HL-60 (cell line): ENCODE measurements at regions not wholly inside any gene's neighbourhood (a gene's known extent, or its start where the extent isn't known, plus 50 kb on each side); places are given as distances from the start of the nearest gene placed in this dataset.

ENCODE experiments used
- DNase-seq, 2 experiments: peaks; one replicate each; pipeline ENCODE4 v3.0.0-alpha.2; 2010 to 2020; ENCODE audit warnings: low read depth in 1 of 2, low spot score in 1 of 2
- H3K27ac ChIP-seq: fragments of 250-450 bp; sonication (Bioruptor Pico); replicated peaks from 2 replicates; pipeline ENCODE4 v1.5.1; 2020; ENCODE audit warnings: mild to moderate bottlenecking, moderate library complexity
- H3K27me3 ChIP-seq: fragments of 250-450 bp; sonication (Bioruptor Pico); 2 replicates; pipeline ENCODE4 v1.5.1; 2021; ENCODE audit warnings: mild to moderate bottlenecking, moderate library complexity; ENCODE audit not compliant: insufficient read depth, poor library complexity, severe bottlenecking
- H3K4me3 ChIP-seq: replicated peaks from 2 replicates; pipeline ENCODE4 v1.5.1; 2011; ENCODE audit warnings: mild to moderate bottlenecking, control low read depth, low read length; ENCODE audit not compliant: insufficient read depth
- CTCF ChIP-seq: IDR thresholded peaks from one replicate; pipeline ENCODE4 v1.5.1; 2011; ENCODE audit warnings: low read length, control low read depth, inconsistent platforms; ENCODE audit not compliant: insufficient read depth
- GABPA ChIP-seq: IDR thresholded peaks from 2 replicates; pipeline ENCODE4 v1.6.1; 2012; ENCODE audit warnings: low read depth
- POLR2AphosphoS5 ChIP-seq: IDR thresholded peaks from 2 replicates; pipeline ENCODE4 v1.6.1; 2012; ENCODE audit warnings: low read depth
- REST ChIP-seq: IDR thresholded peaks from 2 replicates; pipeline ENCODE4 v1.6.1; 2012; ENCODE audit warnings: low read depth; ENCODE audit not compliant: insufficient replicate concordance
- SPI1 ChIP-seq: IDR thresholded peaks from 2 replicates; pipeline ENCODE4 v1.6.1; 2012; ENCODE audit warnings: low read depth, mild to moderate bottlenecking, borderline replicate concordance

DNA sequence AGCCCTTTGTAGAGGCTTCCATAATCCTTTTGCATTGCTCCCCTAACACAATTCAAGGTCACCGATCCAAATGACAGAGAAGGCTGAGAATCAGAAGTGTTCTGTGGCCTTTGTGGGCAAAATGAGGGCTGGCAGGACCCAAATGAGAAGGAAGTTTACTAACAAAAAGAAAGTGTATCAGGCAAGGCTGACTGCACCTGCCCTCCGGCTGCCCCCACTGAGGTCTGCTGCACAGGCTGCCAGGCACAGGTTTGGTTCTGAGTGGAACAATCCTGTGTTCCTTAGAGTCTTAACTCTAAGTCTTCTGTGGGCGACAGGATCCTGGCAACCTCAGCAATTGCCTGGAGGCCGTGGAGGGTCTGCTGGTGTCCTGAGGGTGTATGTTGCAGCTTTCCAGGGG lies 568.5 kb downstream of the CMPK2 start:
- no peak for TF ChIP-seq CTCF
- no peak for TF ChIP-seq GABPA
- no peak for TF ChIP-seq POLR2AphosphoS5
- TF ChIP-seq REST, result no peak
- no peak for TF ChIP-seq SPI1
- DNase-seq, result no peak
- no peak overlapping the region for H3K27ac ChIP-seq
- no peaks in the 10 kb centered on the region for H3K27me3 ChIP-seq
- H3K4me3 ChIP-seq, result no peak overlapping the region

GRCh38 chr2:6301426-6301825 lies 564.3 kb downstream of the CMPK2 start:
- TF ChIP-seq REST (no peak), CTCF (no peak), SPI1 (no peak), POLR2AphosphoS5 (no peak), GABPA (no peak)
- DNase-seq, result no peak
- Histone ChIP-seq H3K27me3 (peaks cover 2% of the 10 kb centered on the region), H3K27ac (no peak overlapping the region), H3K4me3 (no peak overlapping the region)

GRCh38 chr2:6308986-6309385 lies 556.7 kb downstream of the CMPK2 start:
- no peak overlapping the region for H3K27ac ChIP-seq
- peaks cover 5% of the 10 kb centered on the region for H3K27me3 ChIP-seq
- H3K4me3 ChIP-seq, result no peak overlapping the region
- TF ChIP-seq CTCF, result no peak
- TF ChIP-seq REST, result no peak
- no peak for TF ChIP-seq POLR2AphosphoS5
- TF ChIP-seq GABPA, result no peak
- TF ChIP-seq SPI1, result no peak
- DNase-seq, result no peak
